Esophagus muscularis mucosa (tissue), 4 donors: ENCODE measurements at regions not wholly inside any gene's neighbourhood (a gene's known extent, or its start where the extent isn't known, plus 50 kb on each side); places are given as distances from the start of the nearest gene placed in this dataset.

Experiments used
- DNase-seq: peaks from one replicate; pipeline ENCODE4 v3.0.0-alpha.2; 2017; ENCODE audit errors: extremely low spot score
- H3K27ac ChIP-seq, 4 donors: fragments of 200-600 bp; sonication (generic); replicated peaks in 1 of 4; 1 replicate in 3 of 4; 2 replicates in 1 of 4; pipeline ENCODE4 v1.5.1; 2016 to 2019; ENCODE audit warnings: mild to moderate bottlenecking in 1 of 4
- H3K27me3 ChIP-seq, 4 donors: fragments of 200-600 bp; sonication (generic); one replicate each; pipeline versions ENCODE4 v1.5.1 to v1.6.0; 2016 to 2019
- H3K36me3 ChIP-seq, 4 donors: fragments of 200-600 bp; sonication (generic); one replicate each; pipeline ENCODE4 v1.5.1; 2016 to 2019
- H3K4me1 ChIP-seq, 4 donors: fragments of 200-600 bp; sonication (generic); one replicate each; pipeline ENCODE4 v1.5.1; 2016 to 2019
- H3K4me3 ChIP-seq, 4 donors: fragments of 200-600 bp; sonication (generic); 1 replicate in 2 of 4; 2 replicates in 2 of 4; pipeline ENCODE4 v1.5.1; 2016 to 2019; ENCODE audit warnings: mild to moderate bottlenecking in 4 of 4, moderate library complexity in 1 of 4
- H3K9me3 ChIP-seq, 4 donors: fragments of 200-600 bp; sonication (generic); 1 replicate in 3 of 4; 2 replicates in 1 of 4; pipeline ENCODE4 v1.5.1; 2016 to 2019
- EP300 ChIP-seq: sonication (generic); formaldehyde crosslinking; IDR thresholded peaks from one replicate; pipeline ENCODE4 v1.6.1; 2017; ENCODE audit warnings: antibody characterized with exemption
- POLR2A ChIP-seq: fragments of 450-650 bp; IDR thresholded peaks from one replicate; pipeline ENCODE4 v1.6.1; 2017; ENCODE audit warnings: antibody characterized with exemption, moderate library complexity, mild to moderate bottlenecking, low read depth
- POLR2AphosphoS5 ChIP-seq, 2 donors: sonication (generic); formaldehyde crosslinking; IDR thresholded peaks; one replicate each; pipeline ENCODE4 v1.6.1; 2017; ENCODE audit warnings: antibody characterized with exemption in 2 of 2
- WGBS: methylation state at CpG from one replicate; pipeline ENCODE4 v1.1.5; 2018; 5-methylcytosine and 5-hydroxymethylcytosine counted together
- intact Hi-C: fragments of 100-400 bp; cut with DNase I; formaldehyde crosslinking; loops from one replicate; pipeline ENCODE4 v1.15.1; 2023
- TF ChIP-seq, protein P1 (sequence below), 3 experiments: fragments of 200-600 bp in 2 of 3; fragments of 450-650 bp in 1 of 3; sonication (generic) in 2 of 3; IDR thresholded peaks; one replicate each; pipeline ENCODE4 v1.5.1; 2017 to 2019; ENCODE audit warnings: antibody characterized with exemption in 3 of 3, mild to moderate bottlenecking in 2 of 3, moderate library complexity in 1 of 3

DNA sequence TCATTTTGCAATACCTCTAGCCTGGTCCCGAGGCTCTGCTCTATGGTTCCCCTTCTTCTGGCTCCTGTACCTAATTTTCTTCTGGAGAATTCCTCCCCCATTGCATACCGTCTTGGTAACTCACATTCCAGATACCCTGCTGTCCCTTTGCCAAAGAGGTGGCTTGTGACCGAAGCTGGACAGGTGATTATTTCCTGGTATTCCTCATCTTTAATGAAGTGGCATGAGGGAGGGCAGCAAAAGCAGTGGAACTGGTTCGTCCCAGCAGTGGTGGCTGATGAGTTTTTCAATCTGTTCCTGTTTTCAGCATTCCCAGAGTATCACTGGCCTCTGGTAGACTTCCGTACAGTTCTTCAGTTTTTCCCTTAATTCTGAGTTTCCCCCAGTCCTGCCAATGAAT is 186.2 kb upstream of the CADPS start:
- no peaks in the 10 kb centered on the region for H3K27me3 ChIP-seq
- H3K4me1 ChIP-seq, result no peaks in the 10 kb centered on the region
- no peak overlapping the region for H3K27ac ChIP-seq
- TF ChIP-seq POLR2AphosphoS5 (IDR thresholded peaks at IDR 0.05), result no peak
- no peak for TF ChIP-seq POLR2A
- TF ChIP-seq, protein P1, sequence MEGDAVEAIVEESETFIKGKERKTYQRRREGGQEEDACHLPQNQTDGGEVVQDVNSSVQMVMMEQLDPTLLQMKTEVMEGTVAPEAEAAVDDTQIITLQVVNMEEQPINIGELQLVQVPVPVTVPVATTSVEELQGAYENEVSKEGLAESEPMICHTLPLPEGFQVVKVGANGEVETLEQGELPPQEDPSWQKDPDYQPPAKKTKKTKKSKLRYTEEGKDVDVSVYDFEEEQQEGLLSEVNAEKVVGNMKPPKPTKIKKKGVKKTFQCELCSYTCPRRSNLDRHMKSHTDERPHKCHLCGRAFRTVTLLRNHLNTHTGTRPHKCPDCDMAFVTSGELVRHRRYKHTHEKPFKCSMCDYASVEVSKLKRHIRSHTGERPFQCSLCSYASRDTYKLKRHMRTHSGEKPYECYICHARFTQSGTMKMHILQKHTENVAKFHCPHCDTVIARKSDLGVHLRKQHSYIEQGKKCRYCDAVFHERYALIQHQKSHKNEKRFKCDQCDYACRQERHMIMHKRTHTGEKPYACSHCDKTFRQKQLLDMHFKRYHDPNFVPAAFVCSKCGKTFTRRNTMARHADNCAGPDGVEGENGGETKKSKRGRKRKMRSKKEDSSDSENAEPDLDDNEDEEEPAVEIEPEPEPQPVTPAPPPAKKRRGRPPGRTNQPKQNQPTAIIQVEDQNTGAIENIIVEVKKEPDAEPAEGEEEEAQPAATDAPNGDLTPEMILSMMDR (IDR thresholded peaks at IDR 0.05), result no peak
- no peak for TF ChIP-seq EP300
- H3K9me3 ChIP-seq, result no peaks in the 10 kb centered on the region
- WGBS, result 59% methylated on average over 5 of the region's 5 CpGs
- no peak overlapping the region for H3K4me3 ChIP-seq
- DNase-seq, result no peak
- intact Hi-C loops, result no loop called here
- H3K36me3 ChIP-seq, result no peaks in the 10 kb centered on the region

DNA sequence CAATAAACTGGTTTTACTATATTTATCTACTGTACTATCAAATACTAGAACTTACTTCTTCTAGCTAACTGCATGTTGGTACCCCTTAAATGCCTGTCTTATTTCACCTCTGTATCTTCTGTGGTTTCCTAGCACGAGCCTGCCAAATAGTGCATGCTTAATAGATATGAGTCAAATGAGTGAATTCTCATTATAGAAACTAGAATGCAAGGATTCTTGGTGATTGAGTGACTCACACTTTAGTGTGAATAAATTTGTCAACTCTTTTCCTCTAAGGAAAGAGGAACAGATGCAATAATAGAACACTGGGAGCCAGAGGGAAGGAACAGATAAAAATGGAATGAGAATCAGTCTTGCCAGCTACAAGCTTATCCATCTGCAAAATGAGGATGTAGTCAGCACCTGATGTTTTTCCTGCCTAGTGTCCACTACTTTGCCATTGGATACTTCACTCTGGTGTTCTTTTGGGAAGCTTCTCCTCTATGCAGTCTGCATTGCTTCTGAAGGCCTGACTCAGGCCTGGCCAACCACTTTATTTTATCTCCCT is 189.1 kb upstream of the CADPS start:
- Histone ChIP-seq H3K4me3 (no peak overlapping the region), H3K9me3 (no peaks in the 10 kb centered on the region), H3K4me1 (no peaks in the 10 kb centered on the region), H3K36me3 (no peaks in the 10 kb centered on the region), H3K27me3 (no peaks in the 10 kb centered on the region), H3K27ac (no peak overlapping the region)
- no peak for TF ChIP-seq POLR2A
- TF ChIP-seq, protein P1 (IDR thresholded peaks at IDR 0.05), result no peak
- TF ChIP-seq EP300, result no peak
- no peak for TF ChIP-seq POLR2AphosphoS5 (IDR thresholded peaks at IDR 0.05)
- intact Hi-C loops, result no loop called here
- DNase-seq, result no peak
- 67% methylated on average over 1 of the region's 1 CpG for WGBS

DNA sequence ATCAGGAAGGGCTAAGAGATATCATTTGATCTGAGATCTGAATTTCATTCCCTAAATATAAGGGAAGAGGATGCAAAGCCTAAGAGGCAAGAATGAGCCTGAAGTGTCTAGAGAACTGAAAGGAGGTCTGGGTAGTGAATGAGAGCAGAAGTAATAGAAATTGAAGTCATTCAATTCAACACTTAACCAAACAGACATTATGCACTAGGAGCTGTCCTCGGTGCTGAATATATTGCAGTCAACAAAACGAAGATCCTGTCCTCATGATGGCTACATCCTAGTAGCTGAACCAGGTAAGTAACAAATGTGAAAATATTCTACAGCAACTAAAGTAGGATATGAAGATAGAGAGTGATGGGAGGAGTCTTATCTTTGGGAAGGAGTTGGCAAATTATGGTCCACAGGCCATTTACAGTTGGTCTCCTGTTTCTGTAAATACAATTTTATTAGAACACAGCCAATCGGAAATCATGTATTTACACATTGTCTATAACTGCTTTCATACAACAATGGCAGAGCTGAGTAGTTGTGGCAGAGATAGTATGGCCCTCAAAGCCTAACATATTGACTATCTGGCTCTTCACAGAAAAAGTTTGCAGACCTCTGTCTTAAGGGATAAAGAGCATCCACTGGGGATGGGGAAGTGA is 192.9 kb upstream of the CADPS start:
- no peak overlapping the region for H3K4me3 ChIP-seq
- DNase-seq, result no peak
- TF ChIP-seq EP300, result no peak
- TF ChIP-seq, protein P1 (IDR thresholded peaks at IDR 0.05), result no peak
- no peak for TF ChIP-seq POLR2AphosphoS5 (IDR thresholded peaks at IDR 0.05)
- no peak for TF ChIP-seq POLR2A
- WGBS, result 36% methylated on average over 3 of the region's 3 CpGs
- H3K27ac ChIP-seq, result no peak overlapping the region
- H3K36me3 ChIP-seq, result no peaks in the 10 kb centered on the region
- no peaks in the 10 kb centered on the region for H3K27me3 ChIP-seq
- intact Hi-C loops, result no loop called here
- H3K9me3 ChIP-seq, result no peaks in the 10 kb centered on the region
- H3K4me1 ChIP-seq, result no peaks in the 10 kb centered on the region

DNA sequence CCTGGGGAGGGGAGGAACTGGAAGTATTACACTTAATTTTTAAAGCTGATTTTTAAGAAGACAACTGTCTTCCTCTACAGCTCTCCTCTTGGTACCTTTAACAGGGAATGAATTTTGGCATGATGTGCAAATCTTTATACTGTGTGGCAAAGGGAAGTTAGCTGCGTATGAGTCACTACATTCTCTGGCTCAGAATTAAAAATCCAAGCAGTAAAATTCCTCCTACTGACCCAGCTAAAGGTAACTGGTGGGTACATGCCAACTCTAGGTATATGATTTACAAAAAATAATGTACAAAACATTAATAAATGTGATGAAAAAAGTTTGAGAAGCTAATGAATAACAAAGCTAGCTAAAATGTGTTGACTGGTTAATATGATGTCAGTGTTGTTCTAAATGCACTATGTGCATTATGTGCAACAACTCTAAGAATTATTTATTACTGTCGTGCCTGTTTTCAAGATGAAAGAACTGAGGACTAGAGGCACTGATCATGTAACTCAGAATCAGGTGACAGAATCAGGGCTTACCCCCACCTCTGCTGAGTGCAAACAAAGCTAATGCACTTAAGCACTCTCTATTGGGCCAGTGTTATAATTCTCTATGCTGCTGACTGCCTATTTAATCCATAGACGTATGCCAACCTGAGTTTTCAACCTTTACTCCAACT is 194.7 kb upstream of the CADPS start:
- WGBS, result 48% methylated on average over 3 of the region's 3 CpGs
- Histone ChIP-seq H3K4me3 (no peak overlapping the region), H3K4me1 (no peaks in the 10 kb centered on the region), H3K9me3 (no peaks in the 10 kb centered on the region), H3K36me3 (no peaks in the 10 kb centered on the region), H3K27me3 (no peaks in the 10 kb centered on the region), H3K27ac (no peak overlapping the region)
- intact Hi-C loops, result no loop called here
- TF ChIP-seq, protein P1 (IDR thresholded peaks at IDR 0.05), result no peak
- no peak for TF ChIP-seq POLR2A
- TF ChIP-seq POLR2AphosphoS5 (IDR thresholded peaks at IDR 0.05), result no peak
- TF ChIP-seq EP300, result no peak
- DNase-seq, result no peak

DNA sequence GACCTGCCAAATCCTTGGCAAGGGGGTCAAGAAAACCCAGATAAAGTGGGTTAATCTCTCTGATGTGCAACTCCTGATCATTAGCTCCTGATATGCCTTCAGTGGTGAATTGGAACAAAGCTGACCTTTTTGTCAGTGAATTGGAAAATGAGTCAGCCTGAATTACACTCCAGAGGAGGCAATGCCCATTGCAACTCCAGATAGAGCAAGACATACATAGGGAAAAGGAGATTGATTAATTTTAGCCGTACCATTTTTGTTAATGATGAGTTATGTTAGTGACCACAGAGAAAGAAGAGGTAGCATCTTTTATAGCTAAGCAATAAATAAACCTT is 195.2 kb upstream of the CADPS start:
- intact Hi-C loops, result no loop called here
- WGBS, result 75% methylated on average over 1 of the region's 1 CpG
- TF ChIP-seq POLR2A (no peak), POLR2AphosphoS5 (IDR thresholded peaks at IDR 0.05) (no peak), EP300 (no peak)
- TF ChIP-seq, protein P1 (IDR thresholded peaks at IDR 0.05), result no peak
- H3K27ac ChIP-seq, result no peak overlapping the region
- H3K9me3 ChIP-seq, result no peaks in the 10 kb centered on the region
- H3K36me3 ChIP-seq, result no peaks in the 10 kb centered on the region
- DNase-seq, result no peak
- no peak overlapping the region for H3K4me3 ChIP-seq
- H3K27me3 ChIP-seq, result no peaks in the 10 kb centered on the region
- no peaks in the 10 kb centered on the region for H3K4me1 ChIP-seq
